Osteocyte (in vitro differentiated cells): ENCODE measurements at regions not wholly inside any gene's neighbourhood (a gene's known extent, or its start where the extent isn't known, plus 50 kb on each side); places are given as distances from the start of the nearest gene placed in this dataset.

ENCODE experiments used
- DNase-seq: peaks from one replicate; pipeline ENCODE4 v3.0.0; 2021; ENCODE audit warnings: mixed read lengths; ENCODE audit not compliant: unreplicated experiment; ENCODE audit errors: extremely low spot score
- H3K27ac Mint-ChIP-seq: one replicate; pipeline ENCODE4 v1.8.0; 2021; ENCODE audit warnings: mild to moderate bottlenecking, mixed read lengths; ENCODE audit not compliant: unreplicated experiment
- H3K27me3 Mint-ChIP-seq: one replicate; pipeline ENCODE4 v1.8.0; 2021; ENCODE audit warnings: mixed read lengths; ENCODE audit not compliant: unreplicated experiment
- H3K36me3 Mint-ChIP-seq: one replicate; pipeline ENCODE4 v1.8.0; 2021; ENCODE audit warnings: mixed read lengths; ENCODE audit not compliant: unreplicated experiment
- H3K4me1 Mint-ChIP-seq: one replicate; pipeline ENCODE4 v1.8.0; 2021; ENCODE audit warnings: mixed read lengths; ENCODE audit not compliant: unreplicated experiment
- H3K4me3 Mint-ChIP-seq: one replicate; pipeline ENCODE4 v1.8.0; 2021; ENCODE audit warnings: mild to moderate bottlenecking, moderate library complexity, mixed read lengths; ENCODE audit not compliant: unreplicated experiment
- H3K9me3 Mint-ChIP-seq: one replicate; pipeline ENCODE4 v1.8.0; 2021; ENCODE audit warnings: mixed read lengths; ENCODE audit not compliant: unreplicated experiment
- CTCF ChIP-seq: fragments of 200-600 bp; sonication (generic); IDR thresholded peaks from 2 replicates; pipeline ENCODE4 v1.5.0; 2021; ENCODE audit warnings: antibody characterized with exemption, mild to moderate bottlenecking, moderate library complexity

- Mint-ChIP-seq H3K27ac (no peak overlapping the region), H3K9me3 (peaks cover 14% of the 10 kb centered on the region), H3K4me1 (no peaks in the 10 kb centered on the region), H3K36me3 (no peaks in the 10 kb centered on the region), H3K4me3 (no peak overlapping the region), H3K27me3 (no peaks in the 10 kb centered on the region)
- no peak for DNase-seq
- no peak for TF ChIP-seq CTCF
Measured at GRCh38 chr10:109126541-109126940, 796.8 kb downstream of the XPNPEP1 start.

DNA sequence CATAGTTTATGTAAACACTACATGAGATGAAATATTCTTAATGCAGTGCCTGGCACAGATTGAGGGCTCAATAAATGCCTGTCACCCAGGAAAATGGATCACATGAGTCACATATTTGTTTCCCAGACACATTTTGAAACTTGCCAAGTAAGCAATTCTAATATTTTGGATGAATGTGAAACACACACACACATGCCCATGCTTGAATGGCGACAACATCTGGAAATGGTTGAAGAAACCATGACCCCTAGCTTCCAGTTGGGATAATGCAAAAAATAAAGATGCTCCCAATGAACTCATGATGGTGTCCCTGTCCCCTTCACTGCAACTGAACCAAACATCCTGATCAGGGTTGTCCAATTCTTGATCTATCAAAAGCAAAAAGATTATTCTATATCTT lies 797.3 kb downstream of the XPNPEP1 start:
- Mint-ChIP-seq H3K27me3 (no peaks in the 10 kb centered on the region), H3K4me1 (no peaks in the 10 kb centered on the region), H3K36me3 (no peaks in the 10 kb centered on the region), H3K27ac (no peak overlapping the region), H3K9me3 (peaks cover 14% of the 10 kb centered on the region), H3K4me3 (no peak overlapping the region)
- no peak for TF ChIP-seq CTCF
- no peak for DNase-seq

DNA sequence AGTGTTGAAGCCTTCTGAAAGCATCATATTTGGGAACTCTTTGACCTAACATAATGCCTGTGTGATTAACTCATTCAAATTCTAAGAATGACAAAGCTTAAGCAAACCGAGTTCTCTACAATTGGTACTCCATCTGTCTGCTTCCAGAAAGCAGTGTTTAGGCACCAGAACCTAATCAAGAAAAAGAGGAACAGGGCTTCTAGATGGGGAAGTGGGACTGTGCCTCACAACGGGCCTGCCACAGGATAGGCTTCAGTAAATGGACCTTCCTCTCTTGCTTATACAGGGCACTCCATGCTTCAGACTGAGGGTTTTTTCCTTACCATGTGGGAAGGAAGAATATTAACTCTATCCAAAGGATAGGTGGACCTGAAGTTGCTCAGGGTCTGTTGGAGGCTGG lies 808.1 kb downstream of the XPNPEP1 start:
- Mint-ChIP-seq H3K4me3 (no peak overlapping the region), H3K36me3 (no peaks in the 10 kb centered on the region), H3K4me1 (no peaks in the 10 kb centered on the region), H3K9me3 (peaks cover 22% of the 10 kb centered on the region), H3K27me3 (no peaks in the 10 kb centered on the region), H3K27ac (no peak overlapping the region)
- no peak for TF ChIP-seq CTCF
- no peak for DNase-seq

- Mint-ChIP-seq H3K4me1 (no peaks in the 10 kb centered on the region), H3K4me3 (no peak overlapping the region), H3K27me3 (no peaks in the 10 kb centered on the region), H3K36me3 (no peaks in the 10 kb centered on the region), H3K9me3 (peaks cover 22% of the 10 kb centered on the region), H3K27ac (no peak overlapping the region)
- TF ChIP-seq CTCF, result no peak
- no peak for DNase-seq
Measured at GRCh38 chr10:109114579-109114978, 808.7 kb downstream of the XPNPEP1 start.

GRCh38 chr10:109106604-109107003 lies 816.7 kb downstream of the XPNPEP1 start:
- Mint-ChIP-seq H3K27ac (no peak overlapping the region), H3K4me1 (no peaks in the 10 kb centered on the region), H3K27me3 (no peaks in the 10 kb centered on the region), H3K9me3 (peaks cover 9% of the 10 kb centered on the region), H3K4me3 (no peak overlapping the region), H3K36me3 (no peaks in the 10 kb centered on the region)
- DNase-seq, result no peak
- TF ChIP-seq CTCF, result no peak
